GM12874 (cell line): ENCODE measurements at regions not wholly inside any gene's neighbourhood (a gene's known extent, or its start where the extent isn't known, plus 50 kb on each side); places are given as distances from the start of the nearest gene placed in this dataset.

Experiments
- CTCF ChIP-seq: IDR thresholded peaks from 2 replicates; pipeline ENCODE4 v1.5.1; 2011; ENCODE audit warnings: low read depth, mild to moderate bottlenecking, control low read depth, low read length, moderate library complexity; ENCODE audit not compliant: insufficient read depth

GRCh38 chr13:84961023-84961422 is 838.2 kb downstream of the SLITRK6 start:
- no peak for TF ChIP-seq CTCF

- TF ChIP-seq CTCF: no peak
Measured at GRCh38 chr13:84959818-84960217, 839.4 kb downstream of the SLITRK6 start.

GRCh38 chr13:84954636-84955035 is 844.6 kb downstream of the SLITRK6 start:
- TF ChIP-seq CTCF: no peak

GRCh38 chr13:84951128-84951527 is 848.1 kb downstream of the SLITRK6 start:
- no peak for TF ChIP-seq CTCF

- no peak for TF ChIP-seq CTCF
Measured at GRCh38 chr13:84946192-84946591, 853.0 kb downstream of the SLITRK6 start.

GRCh38 chr13:84940798-84941197 is 858.4 kb downstream of the SLITRK6 start:
- no peak for TF ChIP-seq CTCF

- TF ChIP-seq CTCF: no peak
Measured at GRCh38 chr13:84940167-84940566, 859.1 kb downstream of the SLITRK6 start.

GRCh38 chr13:84934911-84935310 is 864.3 kb downstream of the SLITRK6 start:
- no peak for TF ChIP-seq CTCF
